HG03045 (cell line): ENCODE measurements at regions not wholly inside any gene's neighbourhood (a gene's known extent, or its start where the extent isn't known, plus 50 kb on each side); places are given as distances from the start of the nearest gene placed in this dataset.

ENCODE experiments used
- ATAC-seq: cut with Tn5 transposase; IDR thresholded peaks from one replicate; pipeline ENCODE4 v1.9.1; 2021; ENCODE audit warnings: mild to moderate bottlenecking, moderate library complexity; ENCODE audit not compliant: unreplicated experiment

DNA sequence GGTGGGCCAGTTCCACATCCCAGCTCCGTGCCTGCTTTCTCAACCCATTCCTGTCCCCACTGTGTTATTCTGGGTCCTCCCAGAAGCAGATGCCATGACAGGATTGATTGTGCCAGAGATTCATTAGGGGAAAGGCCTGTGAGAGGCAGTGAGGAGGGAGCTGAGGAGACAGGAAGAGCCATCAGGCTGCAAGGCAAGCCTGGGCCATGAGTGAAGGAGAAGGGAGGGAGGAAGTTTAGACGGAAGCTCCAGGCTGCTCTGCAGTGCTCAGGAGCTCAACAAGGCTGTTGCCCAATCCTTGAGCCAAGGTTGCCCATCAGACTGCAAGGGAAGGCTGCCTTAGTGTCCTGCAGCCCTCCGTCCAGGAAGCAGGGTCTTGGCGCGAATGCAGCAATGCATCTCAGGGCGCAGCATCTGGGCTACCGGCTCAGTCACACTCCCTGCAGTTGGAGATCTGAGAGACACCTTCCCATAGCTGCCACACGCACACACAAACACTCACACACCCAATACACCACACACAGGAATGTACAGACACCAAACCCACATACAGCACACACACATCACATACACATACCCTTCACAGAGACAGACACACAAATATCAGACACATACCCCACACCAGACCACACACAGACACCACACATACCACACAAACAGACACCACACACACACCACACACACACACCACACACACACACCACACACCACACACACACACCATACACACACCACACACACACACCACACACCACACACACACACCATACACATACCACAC, 139.5 kb upstream of the NDUFV2 start:
- no peak for ATAC-seq

DNA sequence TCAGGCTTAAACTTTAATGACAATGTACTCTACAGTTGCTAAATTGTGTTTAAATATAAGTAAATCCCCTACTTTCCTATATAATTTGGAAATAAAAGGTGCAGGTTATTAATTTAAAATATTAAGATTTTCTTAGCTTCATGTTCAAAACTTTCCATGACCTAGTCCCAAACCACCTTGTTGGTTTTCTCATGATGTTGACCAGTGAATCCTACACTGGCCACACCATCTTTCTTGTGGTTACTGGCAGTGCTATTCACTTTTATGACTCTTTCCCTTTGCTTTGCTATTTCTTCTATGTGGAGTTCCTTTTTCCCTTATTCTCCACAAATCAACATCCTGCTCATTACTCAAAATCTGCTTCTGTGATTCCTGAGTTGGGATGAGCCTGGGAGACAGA, 138.6 kb upstream of the NDUFV2 start:
- ATAC-seq, result no peak

DNA sequence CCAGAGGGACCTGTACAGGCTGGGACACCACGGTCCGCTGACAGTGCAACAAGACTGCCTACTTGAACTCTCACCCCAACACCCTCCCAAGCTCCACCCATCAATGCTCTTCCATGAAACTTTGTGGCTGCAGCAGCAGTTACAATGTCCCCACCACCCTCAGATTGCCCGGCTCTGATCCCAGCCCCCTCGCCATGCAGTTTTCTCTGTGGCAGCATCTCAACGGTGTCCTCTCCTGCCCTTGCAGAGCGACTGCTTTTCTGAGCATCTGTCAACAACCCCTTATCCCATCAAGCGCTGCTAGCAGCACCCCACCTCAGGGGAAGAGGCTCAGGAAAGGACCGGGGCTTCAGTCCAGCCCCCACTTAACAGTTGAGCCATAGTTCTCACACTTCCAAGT, 137.1 kb upstream of the NDUFV2 start:
- ATAC-seq, result no peak

DNA sequence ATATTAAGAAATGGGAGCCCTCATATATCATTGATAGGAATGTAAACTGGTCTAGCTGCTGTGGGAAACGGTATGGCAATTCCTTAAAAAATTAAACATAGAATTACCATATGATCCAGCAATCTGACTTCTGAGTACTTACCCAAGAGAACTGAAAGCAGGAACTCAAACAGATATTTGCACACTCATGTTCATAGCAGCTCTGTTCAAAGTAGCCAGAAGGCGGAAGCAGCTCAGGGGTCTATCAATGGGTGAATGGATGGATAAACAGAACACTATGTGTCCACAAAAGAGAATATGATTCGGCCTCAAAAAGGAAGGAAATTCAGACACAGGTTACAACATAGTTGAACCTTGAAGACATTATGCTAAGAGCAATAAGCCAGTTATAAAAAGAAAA, 135.7 kb upstream of the NDUFV2 start:
- no peak for ATAC-seq

DNA sequence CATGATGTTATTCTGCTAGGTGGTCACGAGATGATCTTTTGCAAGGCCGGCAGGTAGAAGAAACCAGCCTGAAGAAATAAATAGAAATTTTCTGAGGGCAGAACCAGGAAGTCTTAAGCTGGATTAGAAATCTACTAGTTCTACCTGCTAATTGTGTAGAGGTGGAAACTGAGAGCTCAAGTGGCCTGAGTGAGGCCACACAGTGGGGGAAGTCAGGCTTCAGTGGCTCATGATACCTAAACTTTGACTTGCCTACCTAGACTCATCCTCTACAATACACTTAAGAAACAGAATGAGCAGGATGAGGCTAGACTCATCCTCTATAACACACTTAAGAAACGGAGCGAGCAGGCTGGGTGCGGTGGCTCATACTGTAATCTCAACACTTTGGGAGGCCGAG, 134.9 kb upstream of the NDUFV2 start:
- ATAC-seq, result no peak

DNA sequence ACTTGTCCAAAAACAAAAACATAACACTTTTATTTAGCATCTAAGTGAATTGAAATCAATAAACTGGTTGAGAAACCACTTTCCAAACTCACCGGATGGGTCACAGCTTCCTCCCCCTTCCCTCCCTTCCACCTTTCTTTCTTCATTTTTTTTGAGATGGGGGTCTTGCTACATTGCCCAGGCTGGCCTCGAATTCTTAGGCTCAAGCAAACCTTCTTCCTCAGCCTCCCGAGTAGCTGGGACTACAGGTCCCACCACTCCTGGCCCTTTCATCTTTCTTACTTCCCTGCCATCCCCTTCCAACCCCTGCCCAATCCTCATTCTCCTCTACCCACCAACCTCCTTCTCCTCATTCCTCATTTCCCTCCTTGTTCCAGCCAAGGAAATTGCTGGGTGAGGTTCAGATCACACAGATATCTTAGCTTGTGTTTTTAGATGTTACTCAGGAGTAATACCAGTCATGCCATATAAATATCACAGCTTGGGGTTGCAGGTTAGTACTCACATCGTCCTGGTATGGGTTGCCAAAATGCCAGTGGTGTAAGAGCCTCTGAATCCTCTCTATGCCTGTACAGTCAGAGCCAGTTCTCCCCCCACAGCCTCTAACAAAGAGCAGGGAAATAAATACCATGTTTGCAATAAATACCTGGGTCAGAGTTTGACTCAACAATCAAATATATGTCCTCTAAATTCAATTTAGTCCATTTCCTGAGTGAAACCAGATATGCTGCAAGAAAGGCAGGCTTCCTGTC, 132.7 kb upstream of the NDUFV2 start:
- ATAC-seq, result no peak

DNA sequence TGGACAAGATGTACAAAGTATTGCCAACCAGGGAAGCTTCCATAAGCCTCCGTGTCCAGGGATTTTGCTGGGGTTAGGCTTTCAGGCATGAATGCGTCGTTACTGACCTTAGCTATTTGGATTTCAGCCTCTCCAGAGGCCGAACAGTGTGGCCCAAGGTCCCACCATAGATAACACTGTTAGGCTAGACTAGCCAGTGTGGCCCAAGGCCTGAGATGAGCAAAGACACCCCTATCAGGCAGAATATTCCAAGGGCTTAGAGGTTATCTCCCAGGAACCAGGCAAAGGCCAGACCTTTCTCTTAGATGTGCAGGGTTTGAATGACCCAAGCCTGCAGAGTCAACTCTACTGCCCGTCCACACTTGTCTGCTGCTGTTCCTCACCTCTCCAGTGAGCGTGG, 131.7 kb upstream of the NDUFV2 start:
- ATAC-seq, result no peak

DNA sequence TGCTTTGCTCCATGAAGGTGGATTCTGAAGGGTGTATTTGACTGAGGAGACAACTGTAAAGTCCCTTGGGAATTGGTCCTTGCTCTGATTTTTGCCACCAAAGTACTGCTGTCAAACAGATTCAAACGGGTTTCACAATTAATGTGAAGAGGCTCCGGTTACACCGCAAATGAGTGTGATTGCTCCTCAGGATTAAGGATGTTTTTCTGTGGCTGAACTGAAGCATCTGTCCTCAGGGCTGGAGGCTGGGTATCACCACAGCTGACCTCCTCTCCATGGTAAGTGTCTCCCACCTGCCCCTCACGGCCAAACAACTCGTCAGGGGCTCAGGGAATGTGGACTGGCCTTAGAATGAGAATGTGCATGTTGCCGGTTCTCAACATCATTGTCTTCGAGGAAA, 130.4 kb upstream of the NDUFV2 start:
- ATAC-seq, result no peak

DNA sequence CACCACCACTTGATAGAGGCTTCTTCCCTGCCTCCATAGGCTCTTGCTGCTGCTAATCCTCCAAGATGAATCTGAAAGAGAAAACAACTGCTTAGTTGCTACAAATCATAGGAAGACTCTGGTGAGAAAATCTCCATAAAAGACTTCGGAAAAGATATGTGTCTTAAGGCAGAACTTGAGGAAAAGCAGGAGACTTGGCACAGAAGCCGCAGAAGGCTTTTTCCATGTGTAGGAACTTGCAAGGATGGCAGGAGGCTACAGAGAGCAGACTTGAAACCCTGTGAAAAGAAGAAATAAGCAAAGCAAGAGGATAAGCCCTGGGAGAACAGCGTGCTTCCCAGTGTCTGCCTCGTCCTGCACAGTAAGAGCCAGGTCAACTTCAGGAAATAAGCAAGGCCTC, 128.2 kb upstream of the NDUFV2 start:
- ATAC-seq, result no peak

DNA sequence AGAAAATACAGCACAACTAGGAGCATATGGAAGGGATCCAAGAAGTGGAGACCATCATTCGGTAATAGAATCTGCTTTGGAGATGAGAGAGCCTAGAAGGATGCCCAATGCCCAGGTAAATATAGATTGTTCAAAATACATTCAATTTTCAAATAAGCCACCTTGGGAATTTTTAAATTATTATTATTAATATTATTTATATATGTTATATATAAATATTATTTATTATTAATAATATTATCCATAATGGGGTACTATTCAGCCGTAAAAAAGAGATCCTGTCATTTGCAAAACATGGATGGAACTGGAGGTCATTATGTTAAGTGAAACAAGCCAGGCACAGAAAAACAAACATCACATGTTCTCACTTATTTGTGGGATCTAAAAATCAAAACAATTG, 127.8 kb upstream of the NDUFV2 start:
- no peak for ATAC-seq

DNA sequence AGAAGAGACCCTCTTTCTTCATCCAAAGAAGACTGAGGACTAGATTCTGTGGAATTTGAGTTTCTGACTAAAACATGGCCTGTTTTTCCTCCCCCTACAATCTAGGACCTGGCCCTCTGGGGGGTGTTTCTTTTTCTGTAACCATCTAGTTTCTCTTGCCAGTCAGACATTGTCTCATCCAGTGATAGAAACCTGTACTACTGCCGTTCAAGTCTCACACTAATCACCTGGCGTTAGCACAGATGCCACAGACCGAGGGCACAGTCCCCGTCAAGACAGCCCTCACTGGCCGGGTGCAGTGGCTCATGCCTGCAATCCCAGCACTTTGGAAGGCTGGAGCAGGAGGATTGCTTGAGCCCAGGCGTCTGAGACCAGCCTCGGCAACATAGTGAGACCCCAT, 126.9 kb upstream of the NDUFV2 start:
- ATAC-seq, result no peak

DNA sequence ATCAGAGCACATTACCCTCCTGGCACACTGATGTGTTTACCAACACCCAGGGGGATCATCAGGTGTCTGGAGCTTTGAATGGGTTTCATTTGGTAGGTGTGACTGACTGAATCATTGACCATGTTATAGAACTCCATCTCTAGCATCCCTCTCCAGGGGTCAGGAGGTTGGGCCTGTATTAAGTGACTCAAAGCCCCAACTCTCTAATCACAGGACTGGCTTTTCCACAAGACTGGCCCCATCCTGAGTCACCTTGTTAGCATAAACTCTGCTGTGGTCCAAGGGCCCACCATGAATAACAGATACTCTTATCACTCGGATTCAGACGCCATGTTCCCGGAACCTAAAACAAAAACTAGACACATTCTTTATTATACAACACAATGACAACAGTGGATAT, 125.9 kb upstream of the NDUFV2 start:
- ATAC-seq, result no peak

DNA sequence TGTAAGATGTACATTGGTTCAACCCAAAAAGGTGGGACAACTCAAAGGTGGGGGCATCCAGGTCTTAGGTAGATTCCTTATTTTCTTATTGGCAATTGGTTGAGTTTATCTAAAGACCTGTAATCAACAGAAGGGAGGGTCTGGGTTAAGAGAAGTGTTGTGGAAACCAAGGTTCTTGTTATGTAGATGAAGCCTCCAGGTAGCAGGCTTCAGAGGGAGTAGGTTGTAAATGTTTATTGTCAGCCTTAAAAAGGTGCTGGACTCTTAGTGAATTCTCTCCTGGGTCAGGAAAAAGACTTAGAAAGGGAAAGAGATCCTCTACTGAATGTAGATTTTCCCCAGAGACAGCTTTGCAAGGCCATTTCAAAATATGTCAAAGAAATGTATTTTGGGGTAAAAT, 125.3 kb upstream of the NDUFV2 start:
- no peak for ATAC-seq

DNA sequence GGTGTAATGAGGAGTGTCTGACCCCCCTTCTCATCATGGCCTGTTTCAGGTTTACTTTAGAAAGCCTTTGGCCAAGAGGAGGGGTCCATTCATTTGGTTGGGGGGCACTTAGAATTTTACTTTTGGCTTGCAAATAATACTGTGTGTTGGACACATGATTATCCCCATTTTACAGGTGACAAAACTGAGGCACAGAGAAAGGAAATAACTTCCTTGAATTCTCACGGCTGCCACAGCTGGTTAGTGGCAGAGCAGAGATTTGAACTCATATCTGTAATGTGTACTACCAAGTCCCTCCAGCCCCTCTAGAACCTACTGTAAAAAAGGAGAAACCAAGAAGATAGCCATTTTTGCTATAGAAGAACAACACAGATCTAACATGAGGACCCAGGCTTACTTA, 124.8 kb upstream of the NDUFV2 start:
- no peak for ATAC-seq

DNA sequence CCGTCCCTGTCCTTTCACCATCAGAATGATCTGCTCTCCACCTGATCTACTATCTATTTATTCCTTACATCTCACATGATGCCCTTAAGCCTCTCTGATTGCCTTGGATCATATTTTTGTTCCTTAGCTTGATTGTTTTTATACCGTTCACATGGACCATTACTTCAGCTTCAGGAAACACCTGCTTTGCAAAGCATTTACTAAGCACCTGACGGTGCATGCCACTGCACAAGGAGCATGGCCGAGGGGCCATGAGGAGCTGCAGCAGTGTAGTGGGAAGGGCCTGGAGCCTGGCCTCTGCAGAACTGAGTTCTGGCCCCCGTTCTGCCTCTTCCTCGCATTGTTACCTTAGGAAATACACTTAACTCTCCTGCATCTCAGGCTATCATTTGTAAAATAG, 124.1 kb upstream of the NDUFV2 start:
- no peak for ATAC-seq

DNA sequence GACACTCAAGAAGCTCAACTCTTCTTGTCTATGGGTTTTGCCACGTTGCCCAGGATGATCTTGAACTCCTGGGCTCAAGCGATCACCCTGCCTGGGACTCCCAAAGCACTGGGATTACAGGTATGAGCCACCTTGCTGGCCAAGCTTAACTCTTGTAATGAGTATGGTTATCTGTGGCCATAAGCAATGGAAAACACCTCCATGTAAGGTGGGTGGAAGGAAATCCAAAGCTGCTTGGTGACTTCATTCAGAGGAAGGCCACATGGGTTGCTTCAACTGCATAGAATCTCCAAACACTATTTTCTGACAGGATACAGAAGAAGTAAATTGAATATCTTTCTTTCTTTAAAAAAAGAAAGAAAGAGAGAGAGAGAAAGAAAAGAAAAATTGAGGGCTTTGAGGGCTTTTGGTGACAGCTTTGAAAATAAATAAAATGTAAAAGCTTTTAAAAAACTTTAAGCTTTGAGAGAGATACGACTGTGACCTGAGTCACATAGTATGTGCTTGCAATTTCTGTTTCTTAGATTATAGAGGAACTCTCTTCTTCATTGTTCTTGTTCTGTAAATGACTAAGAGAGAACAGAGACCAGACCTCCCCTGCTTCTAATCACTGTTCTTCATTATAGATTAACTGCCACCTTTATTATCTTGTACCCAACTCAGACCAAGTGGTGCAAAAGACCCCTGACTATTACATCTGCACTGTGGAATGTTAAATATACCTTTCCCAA, 123.1 kb upstream of the NDUFV2 start:
- ATAC-seq, result no peak

DNA sequence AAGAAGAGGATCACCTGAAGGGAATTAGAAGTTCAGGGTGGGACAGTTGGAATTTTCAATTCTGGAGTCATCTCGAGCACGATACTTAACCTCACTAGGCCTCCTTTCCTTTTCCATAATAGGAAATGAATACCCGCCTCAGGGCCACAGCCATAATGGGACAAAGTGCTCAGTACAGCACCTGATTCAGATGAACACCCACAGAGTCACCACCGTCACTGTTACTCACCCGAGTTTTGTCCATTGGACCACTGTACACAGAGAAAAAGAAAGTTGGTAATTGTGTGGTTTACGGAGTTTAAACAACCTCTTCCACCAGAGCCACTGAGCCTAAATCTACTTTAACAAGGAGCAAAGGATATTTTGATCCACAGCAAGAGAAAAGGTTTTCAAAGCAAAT, 122.0 kb upstream of the NDUFV2 start:
- no peak for ATAC-seq

DNA sequence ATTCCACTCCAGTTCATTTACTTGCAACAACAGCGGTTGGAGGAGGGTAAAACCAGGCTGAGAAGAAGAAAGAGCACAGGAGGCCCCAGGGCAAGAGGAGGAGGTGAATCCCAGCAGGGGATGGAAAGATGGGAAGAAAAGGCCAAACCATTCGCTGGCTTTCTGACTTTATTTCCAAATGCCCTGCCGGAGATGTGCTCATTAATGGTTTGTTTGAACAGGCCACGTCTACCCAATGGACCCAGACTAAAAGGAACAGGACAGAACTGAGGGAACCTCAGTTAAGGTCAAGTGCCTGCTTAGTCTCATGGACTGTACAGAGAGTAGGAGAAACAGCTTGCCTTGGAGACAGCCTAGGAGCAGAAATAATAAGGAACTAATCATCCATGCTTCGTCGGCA, 121.6 kb upstream of the NDUFV2 start:
- ATAC-seq, result no peak

DNA sequence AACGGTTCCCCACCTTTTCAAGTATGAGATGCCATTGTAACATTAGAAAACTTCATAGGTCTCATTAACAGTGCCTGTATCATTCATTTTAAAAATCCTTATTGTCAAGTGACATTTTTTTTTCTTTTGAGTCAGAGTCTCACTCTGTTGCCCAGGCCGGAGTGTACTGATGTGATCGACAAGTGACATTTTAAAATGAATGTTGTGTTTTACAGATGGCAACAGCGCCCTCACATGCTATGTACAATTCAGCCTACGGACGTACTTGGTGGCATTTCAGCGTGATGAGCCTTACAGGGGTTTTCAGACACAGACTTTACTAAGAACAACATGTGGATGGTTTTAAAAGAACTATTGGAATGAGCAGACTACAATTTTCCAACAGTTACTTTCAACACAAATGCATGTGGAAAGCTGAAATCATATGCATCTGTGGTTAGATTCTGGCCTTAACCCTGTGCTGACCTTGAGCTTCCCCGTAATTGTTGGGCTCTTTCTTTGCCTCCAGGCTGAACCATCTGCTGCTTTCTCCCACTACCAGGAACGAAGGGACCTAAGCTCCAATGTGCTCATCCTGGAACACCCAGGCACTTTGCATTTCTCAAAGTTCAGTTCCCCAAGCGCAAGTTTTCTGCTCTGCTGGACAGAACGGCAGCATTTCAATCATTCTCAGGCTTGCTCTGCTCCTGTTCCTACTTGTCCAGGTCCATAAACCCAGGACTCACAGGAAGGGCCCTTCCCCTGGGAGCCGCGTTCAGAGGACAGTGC, 119.9 kb upstream of the NDUFV2 start:
- no peak for ATAC-seq

DNA sequence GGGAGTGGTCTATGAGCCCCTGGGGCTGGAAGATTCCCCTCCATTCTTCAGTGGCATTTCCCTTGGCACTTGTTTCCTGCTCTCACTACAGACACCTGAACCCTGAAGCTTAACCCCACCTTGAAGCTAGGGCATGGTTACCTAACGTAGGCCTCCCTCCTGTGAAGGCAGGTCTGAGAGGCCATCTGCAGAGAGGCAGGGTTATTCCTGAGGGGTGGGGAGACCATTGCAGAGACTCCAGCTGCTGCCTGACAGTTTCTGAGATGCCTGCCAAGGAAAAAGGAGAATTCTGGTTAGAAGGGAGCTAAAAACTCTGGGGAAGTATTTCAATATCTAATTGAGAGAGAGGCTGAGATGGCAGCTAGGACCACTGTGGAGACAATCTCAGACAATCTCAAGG, 119.3 kb upstream of the NDUFV2 start:
- ATAC-seq, result no peak

DNA sequence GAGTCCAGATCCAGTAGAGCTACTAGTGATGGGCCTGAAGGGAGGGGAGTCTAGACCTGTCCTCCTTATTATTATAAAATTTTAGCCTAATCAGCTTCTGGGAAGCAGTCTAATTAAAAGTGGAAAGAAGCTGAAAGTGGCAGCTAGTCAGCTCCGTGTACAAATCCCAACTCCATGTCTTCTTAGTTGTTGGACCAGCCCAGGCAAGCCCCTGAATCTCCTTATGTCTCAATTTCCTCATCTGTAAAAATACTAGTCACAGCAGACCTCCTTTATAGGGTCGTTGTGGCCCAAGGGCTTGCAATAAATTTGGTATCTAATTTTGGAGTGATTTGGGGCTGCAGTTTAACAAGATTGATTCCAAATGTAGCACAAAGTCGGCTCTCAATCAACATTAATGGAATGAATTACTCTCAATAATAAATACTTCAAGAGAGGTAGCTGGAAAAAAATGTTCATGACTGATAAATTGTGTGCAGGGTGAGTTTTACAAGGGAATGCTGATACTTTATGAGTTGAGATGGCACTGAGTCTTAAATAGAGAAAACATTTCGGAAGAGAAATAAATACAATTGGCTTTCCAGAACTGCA, 118.3 kb upstream of the NDUFV2 start:
- ATAC-seq, result no peak
